ENCODE measurements at regions not wholly inside any gene's neighbourhood (a gene's known extent, or its start where the extent isn't known, plus 50 kb on each side); places are given as distances from the start of the nearest gene placed in this dataset.

- Histone ChIP-seq H3K27ac (ENCODE audit: low read depth in 2 of 2, low read length in 2 of 2) (no peak overlapping the region), H3K9me3 (ENCODE audit: control insufficient read depth in 2 of 2, low read length in 2 of 2) (no peaks in the 10 kb centered on the region), H3K4me1 (ENCODE audit: control insufficient read depth in 2 of 2, insufficient read depth in 2 of 2, low read length in 2 of 2) (no peaks in the 10 kb centered on the region), H3K27me3 (ENCODE audit: control insufficient read depth in 2 of 2, insufficient read depth in 2 of 2, low read length in 2 of 2) (no peaks in the 10 kb centered on the region), H3K36me3 (ENCODE audit: control insufficient read depth in 2 of 2, insufficient read depth in 2 of 2, low read length in 2 of 2) (no peaks in the 10 kb centered on the region), H3K9ac (ENCODE audit: low read depth in 1 of 2, low read length in 2 of 2) (no peak overlapping the region), H3K4me3 (ENCODE audit: low read length in 2 of 2) (no peak overlapping the region)
These were observed 136.0 kb upstream of the UBE2E2 start for GRCh38 chr3:23067116-23067515.

GRCh38 chr3:23068016-23068728, 135.0 kb upstream of the UBE2E2 start:
- H3K9me3 ChIP-seq (ENCODE audit: control insufficient read depth in 2 of 2, low read length in 2 of 2): no peaks in the 10 kb centered on the region
- no peak overlapping the region for H3K27ac ChIP-seq (ENCODE audit: low read depth in 2 of 2, low read length in 2 of 2)
- H3K4me3 ChIP-seq (ENCODE audit: low read length in 2 of 2): no peak overlapping the region
- no peak overlapping the region for H3K9ac ChIP-seq (ENCODE audit: low read depth in 1 of 2, low read length in 2 of 2)
- H3K36me3 ChIP-seq (ENCODE audit: control insufficient read depth in 2 of 2, insufficient read depth in 2 of 2, low read length in 2 of 2): no peaks in the 10 kb centered on the region
- no peaks in the 10 kb centered on the region for H3K27me3 ChIP-seq (ENCODE audit: control insufficient read depth in 2 of 2, insufficient read depth in 2 of 2, low read length in 2 of 2)
- H3K4me1 ChIP-seq (ENCODE audit: control insufficient read depth in 2 of 2, insufficient read depth in 2 of 2, low read length in 2 of 2): no peaks in the 10 kb centered on the region

- H3K9me3 ChIP-seq (ENCODE audit: control insufficient read depth in 2 of 2, low read length in 2 of 2): no peaks in the 10 kb centered on the region
- H3K4me3 ChIP-seq (ENCODE audit: low read length in 2 of 2): no peak overlapping the region
- H3K27me3 ChIP-seq (ENCODE audit: control insufficient read depth in 2 of 2, insufficient read depth in 2 of 2, low read length in 2 of 2): no peaks in the 10 kb centered on the region
- no peak overlapping the region for H3K9ac ChIP-seq (ENCODE audit: low read depth in 1 of 2, low read length in 2 of 2)
- H3K4me1 ChIP-seq (ENCODE audit: control insufficient read depth in 2 of 2, insufficient read depth in 2 of 2, low read length in 2 of 2): no peaks in the 10 kb centered on the region
- H3K27ac ChIP-seq (ENCODE audit: low read depth in 2 of 2, low read length in 2 of 2): no peak overlapping the region
- no peaks in the 10 kb centered on the region for H3K36me3 ChIP-seq (ENCODE audit: control insufficient read depth in 2 of 2, insufficient read depth in 2 of 2, low read length in 2 of 2)
These were observed 131.8 kb upstream of the UBE2E2 start for GRCh38 chr3:23071296-23071695.

- Histone ChIP-seq H3K9me3 (ENCODE audit: control insufficient read depth in 2 of 2, low read length in 2 of 2) (no peaks in the 10 kb centered on the region), H3K36me3 (ENCODE audit: control insufficient read depth in 2 of 2, insufficient read depth in 2 of 2, low read length in 2 of 2) (no peaks in the 10 kb centered on the region), H3K4me1 (ENCODE audit: control insufficient read depth in 2 of 2, insufficient read depth in 2 of 2, low read length in 2 of 2) (no peaks in the 10 kb centered on the region), H3K27ac (ENCODE audit: low read depth in 2 of 2, low read length in 2 of 2) (no peak overlapping the region), H3K4me3 (ENCODE audit: low read length in 2 of 2) (no peak overlapping the region), H3K9ac (ENCODE audit: low read depth in 1 of 2, low read length in 2 of 2) (no peak overlapping the region), H3K27me3 (ENCODE audit: control insufficient read depth in 2 of 2, insufficient read depth in 2 of 2, low read length in 2 of 2) (no peaks in the 10 kb centered on the region)
These were observed 131.4 kb upstream of the UBE2E2 start for GRCh38 chr3:23071758-23072157.

GRCh38 chr3:23072693-23073092, 130.4 kb upstream of the UBE2E2 start:
- Histone ChIP-seq H3K4me1 (ENCODE audit: control insufficient read depth in 2 of 2, insufficient read depth in 2 of 2, low read length in 2 of 2) (no peaks in the 10 kb centered on the region), H3K27ac (ENCODE audit: low read depth in 2 of 2, low read length in 2 of 2) (no peak overlapping the region), H3K9ac (ENCODE audit: low read depth in 1 of 2, low read length in 2 of 2) (no peak overlapping the region)

GRCh38 chr3:23073724-23074305, 129.3 kb upstream of the UBE2E2 start:
- H3K4me3 ChIP-seq (ENCODE audit: low read length in 2 of 2): no peak overlapping the region

More at GRCh38 chr3:23072693-23073092, 130.4 kb upstream of the UBE2E2 start:
- Histone ChIP-seq H3K4me3 (ENCODE audit: low read length in 2 of 2) (no peak overlapping the region), H3K9me3 (ENCODE audit: control insufficient read depth in 2 of 2, low read length in 2 of 2) (no peaks in the 10 kb centered on the region), H3K27me3 (ENCODE audit: control insufficient read depth in 2 of 2, insufficient read depth in 2 of 2, low read length in 2 of 2) (no peaks in the 10 kb centered on the region), H3K36me3 (ENCODE audit: control insufficient read depth in 2 of 2, insufficient read depth in 2 of 2, low read length in 2 of 2) (no peaks in the 10 kb centered on the region)

GRCh38 chr3:23075496-23075895, 127.6 kb upstream of the UBE2E2 start:
- Histone ChIP-seq H3K27me3 (ENCODE audit: control insufficient read depth in 2 of 2, insufficient read depth in 2 of 2, low read length in 2 of 2) (no peaks in the 10 kb centered on the region), H3K9ac (ENCODE audit: low read depth in 1 of 2, low read length in 2 of 2) (no peak overlapping the region), H3K4me1 (ENCODE audit: control insufficient read depth in 2 of 2, insufficient read depth in 2 of 2, low read length in 2 of 2) (peaks cover 0 to 11% of the 10 kb centered on the region in 2 donors), H3K9me3 (ENCODE audit: control insufficient read depth in 2 of 2, low read length in 2 of 2) (no peaks in the 10 kb centered on the region), H3K4me3 (ENCODE audit: low read length in 2 of 2) (no peak overlapping the region), H3K36me3 (ENCODE audit: control insufficient read depth in 2 of 2, insufficient read depth in 2 of 2, low read length in 2 of 2) (no peaks in the 10 kb centered on the region), H3K27ac (ENCODE audit: low read depth in 2 of 2, low read length in 2 of 2) (no peak overlapping the region)

More at GRCh38 chr3:23073724-23074305, 129.3 kb upstream of the UBE2E2 start:
- Histone ChIP-seq H3K36me3 (ENCODE audit: control insufficient read depth in 2 of 2, insufficient read depth in 2 of 2, low read length in 2 of 2) (no peaks in the 10 kb centered on the region), H3K4me1 (ENCODE audit: control insufficient read depth in 2 of 2, insufficient read depth in 2 of 2, low read length in 2 of 2) (peaks cover 0 to 2% of the 10 kb centered on the region in 2 donors), H3K9ac (ENCODE audit: low read depth in 1 of 2, low read length in 2 of 2) (no peak overlapping the region), H3K27ac (ENCODE audit: low read depth in 2 of 2, low read length in 2 of 2) (no peak overlapping the region), H3K9me3 (ENCODE audit: control insufficient read depth in 2 of 2, low read length in 2 of 2) (no peaks in the 10 kb centered on the region), H3K27me3 (ENCODE audit: control insufficient read depth in 2 of 2, insufficient read depth in 2 of 2, low read length in 2 of 2) (no peaks in the 10 kb centered on the region)

- no peaks in the 10 kb centered on the region for H3K9me3 ChIP-seq (ENCODE audit: control insufficient read depth in 2 of 2, low read length in 2 of 2)
- H3K27ac ChIP-seq (ENCODE audit: low read depth in 2 of 2, low read length in 2 of 2): no peak overlapping the region
- H3K9ac ChIP-seq (ENCODE audit: low read depth in 1 of 2, low read length in 2 of 2): no peak overlapping the region
- no peaks in the 10 kb centered on the region for H3K36me3 ChIP-seq (ENCODE audit: control insufficient read depth in 2 of 2, insufficient read depth in 2 of 2, low read length in 2 of 2)
- peaks cover 0 to 11% of the 10 kb centered on the region in 2 donors for H3K4me1 ChIP-seq (ENCODE audit: control insufficient read depth in 2 of 2, insufficient read depth in 2 of 2, low read length in 2 of 2)
- H3K4me3 ChIP-seq (ENCODE audit: low read length in 2 of 2): no peak overlapping the region
- no peaks in the 10 kb centered on the region for H3K27me3 ChIP-seq (ENCODE audit: control insufficient read depth in 2 of 2, insufficient read depth in 2 of 2, low read length in 2 of 2)
These were observed 126.7 kb upstream of the UBE2E2 start for GRCh38 chr3:23076437-23076836.

- Histone ChIP-seq H3K4me3 (ENCODE audit: low read length in 2 of 2) (no peak overlapping the region), H3K9ac (ENCODE audit: low read depth in 1 of 2, low read length in 2 of 2) (no peak overlapping the region), H3K4me1 (ENCODE audit: control insufficient read depth in 2 of 2, insufficient read depth in 2 of 2, low read length in 2 of 2) (peaks cover 0 to 11% of the 10 kb centered on the region in 2 donors), H3K36me3 (ENCODE audit: control insufficient read depth in 2 of 2, insufficient read depth in 2 of 2, low read length in 2 of 2) (no peaks in the 10 kb centered on the region), H3K9me3 (ENCODE audit: control insufficient read depth in 2 of 2, low read length in 2 of 2) (no peaks in the 10 kb centered on the region), H3K27me3 (ENCODE audit: control insufficient read depth in 2 of 2, insufficient read depth in 2 of 2, low read length in 2 of 2) (no peaks in the 10 kb centered on the region), H3K27ac (ENCODE audit: low read depth in 2 of 2, low read length in 2 of 2) (no peak overlapping the region)
These were observed 126.0 kb upstream of the UBE2E2 start for GRCh38 chr3:23077126-23077525.

GRCh38 chr3:23078735-23079134, 124.4 kb upstream of the UBE2E2 start:
- peaks cover 0 to 11% of the 10 kb centered on the region in 2 donors for H3K4me1 ChIP-seq (ENCODE audit: control insufficient read depth in 2 of 2, insufficient read depth in 2 of 2, low read length in 2 of 2)

More at GRCh38 chr3:23078735-23079134, 124.4 kb upstream of the UBE2E2 start:
- H3K36me3 ChIP-seq (ENCODE audit: control insufficient read depth in 2 of 2, insufficient read depth in 2 of 2, low read length in 2 of 2): no peaks in the 10 kb centered on the region
- H3K9me3 ChIP-seq (ENCODE audit: control insufficient read depth in 2 of 2, low read length in 2 of 2): no peaks in the 10 kb centered on the region
- no peak overlapping the region for H3K4me3 ChIP-seq (ENCODE audit: low read length in 2 of 2)
- no peak overlapping the region for H3K27ac ChIP-seq (ENCODE audit: low read depth in 2 of 2, low read length in 2 of 2)
- H3K9ac ChIP-seq (ENCODE audit: low read depth in 1 of 2, low read length in 2 of 2): no peak overlapping the region
- no peaks in the 10 kb centered on the region for H3K27me3 ChIP-seq (ENCODE audit: control insufficient read depth in 2 of 2, insufficient read depth in 2 of 2, low read length in 2 of 2)

Measured in mucosa of rectum (tissue), 2 donors.